Fibroblast of pulmonary artery (primary cell): ENCODE measurements at regions not wholly inside any gene's neighbourhood (a gene's known extent, or its start where the extent isn't known, plus 50 kb on each side); places are given as distances from the start of the nearest gene placed in this dataset.
"Not testable (repeated sequence)": the region's sequence is repeated elsewhere in the genome, so short reads cannot be mapped to it uniquely, and the experiment has no call there.

Experiments used
- DNase-seq: peaks from one replicate; pipeline ENCODE4 v3.0.0-alpha.2; 2010; ENCODE audit warnings: low read depth
- H3K4me3 ChIP-seq: replicated peaks from 2 replicates; pipeline ENCODE4 v1.5.1; 2011; ENCODE audit warnings: low read depth, mild to moderate bottlenecking, control low read depth, low read length, moderate library complexity
- CTCF ChIP-seq: IDR thresholded peaks from 2 replicates; pipeline ENCODE4 v1.5.1; 2011; ENCODE audit warnings: mild to moderate bottlenecking, control low read depth, low read length, inconsistent platforms; ENCODE audit errors: missing control alignments

- H3K4me3 ChIP-seq = no peak overlapping the region
- no peak for TF ChIP-seq CTCF
- no peak for DNase-seq
These were observed 653.6 kb downstream of the REEP3 start for GRCh38 chr10:64174666-64175255.

- no peak for DNase-seq
- H3K4me3 ChIP-seq = no peak overlapping the region
- TF ChIP-seq CTCF = no peak
These were observed 654.2 kb downstream of the REEP3 start for GRCh38 chr10:64175271-64175962.

GRCh38 chr10:64182671-64183070, 661.5 kb downstream of the REEP3 start:
- no peak overlapping the region for H3K4me3 ChIP-seq
- no peak for TF ChIP-seq CTCF
- no peak for DNase-seq

- no peak overlapping the region for H3K4me3 ChIP-seq
- no peak for DNase-seq
- TF ChIP-seq CTCF = no peak
These were observed 670.1 kb downstream of the REEP3 start for GRCh38 chr10:64191286-64191685.

GRCh38 chr10:64196638-64197315, 675.6 kb downstream of the REEP3 start:
- TF ChIP-seq CTCF = no peak
- H3K4me3 ChIP-seq = no peak overlapping the region
- DNase-seq = no peak

GRCh38 chr10:64201936-64202335, 680.7 kb downstream of the REEP3 start:
- no peak for TF ChIP-seq CTCF
- H3K4me3 ChIP-seq = no peak overlapping the region
- DNase-seq = no peak

GRCh38 chr10:64204504-64204903, 683.3 kb downstream of the REEP3 start:
- not testable (repeated sequence) for DNase-seq, H3K4me3 ChIP-seq
